GM12878 (cell line): ENCODE measurements at regions not wholly inside any gene's neighbourhood (a gene's known extent, or its start where the extent isn't known, plus 50 kb on each side); places are given as distances from the start of the nearest gene placed in this dataset.

ENCODE experiments used
- ATAC-seq: fragments of 200-7000 bp; cut with Tn5 transposase; 3 replicates; pipeline ENCODE4 v1.9.1; 2020; ENCODE audit warnings: mild to moderate bottlenecking, moderate library complexity
- BruUV-seq: library from RNA; stranded (reverse); fragments of 400-500 nt; replicated peaks from 2 replicates; lab custom pipeline; 2021; lab: Mats Ljungman, UMichigan
- CTCF ChIA-PET: fragments of 300-600 bp; sonication (Branson Sonifier 250); formaldehyde crosslinking; extraction: SDS; loops from one replicate; lab custom pipeline; 2021; ENCODE audit warnings: inconsistent platforms; lab: Yijun Ruan, JAX
- POLR2A ChIA-PET: fragments of 350-600 bp; formaldehyde crosslinking; extraction: SDS; loops from one replicate; lab custom pipeline; 2021; ENCODE audit warnings: inconsistent platforms; lab: Charles Lee
- RAD21 ChIA-PET: fragments of 300-600 bp; sonication (Branson Sonifier 250); formaldehyde crosslinking; loops from one replicate; lab custom pipeline; 2023; ENCODE audit warnings: antibody characterized with exemption; ENCODE audit not compliant: unreplicated experiment; lab: Charles Lee
- SMC1A ChIA-PET: fragments of 300-600 bp; sonication (Branson Sonifier 250); formaldehyde crosslinking; loops from one replicate; lab custom pipeline; 2023; ENCODE audit not compliant: unreplicated experiment, uncharacterized antibody; lab: Charles Lee
- DNase-seq: peaks from one replicate; pipeline ENCODE4 v3.0.0-alpha.2; 2011; ENCODE audit warnings: low read depth, low spot score
- FAIRE-seq: peaks from 3 replicates; lab custom pipeline; 2011; peaks lifted over from hg19 to GRCh38; lab: Jason Lieb, UNC
- H2AFZ ChIP-seq: 2 replicates; pipeline ENCODE4 v1.6.0; 2011; ENCODE audit warnings: low read depth, low read length, control low read depth; ENCODE audit not compliant: control insufficient read depth
- H3K27ac ChIP-seq: 2 replicates; pipeline ENCODE4 v1.5.1; 2011; ENCODE audit warnings: control low read depth; ENCODE audit not compliant: control insufficient read depth, insufficient read depth
- H3K27me3 ChIP-seq, 2 experiments: replicated peaks in 1 of 2; 2 replicates each; pipeline versions ENCODE4 v1.6.0 to v1.6.1; 2011; ENCODE audit warnings: low read length in 1 of 2; ENCODE audit not compliant: control insufficient read depth in 2 of 2, insufficient read depth in 2 of 2
- H3K36me3 ChIP-seq, 2 experiments: 2 replicates each; pipeline ENCODE4 v1.5.1; 2011; ENCODE audit warnings: low read length in 1 of 2; ENCODE audit not compliant: control insufficient read depth in 2 of 2, insufficient read depth in 2 of 2
- H3K4me1 ChIP-seq: 2 replicates; pipeline ENCODE4 v1.6.1; 2011; ENCODE audit warnings: mild to moderate bottlenecking, low read length, moderate library complexity, mixed read lengths; ENCODE audit not compliant: control insufficient read depth, insufficient read depth
- H3K4me2 ChIP-seq: 2 replicates; pipeline ENCODE4 v1.6.0; 2011; ENCODE audit warnings: control low read depth; ENCODE audit not compliant: control insufficient read depth, insufficient read depth
- H3K4me3 ChIP-seq: fragments of 200-600 bp; sonication (generic); 2 replicates; pipeline ENCODE4 v1.5.1; 2016
- H3K79me2 ChIP-seq: 2 replicates; pipeline ENCODE4 v1.6.0; 2011; ENCODE audit warnings: low read length; ENCODE audit not compliant: control insufficient read depth, insufficient read depth
- H3K9ac ChIP-seq: 2 replicates; pipeline ENCODE4 v1.8.0; 2011; ENCODE audit warnings: low read length, control low read depth, mixed read lengths; ENCODE audit not compliant: control insufficient read depth, insufficient read depth
- H3K9me3 ChIP-seq: replicated peaks from 3 replicates; pipeline ENCODE4 v1.5.1; 2011; ENCODE audit warnings: mild to moderate bottlenecking, low read length; ENCODE audit not compliant: control insufficient read depth, insufficient read depth
- H4K20me1 ChIP-seq: 2 replicates; pipeline ENCODE4 v1.6.0; 2011; ENCODE audit not compliant: control insufficient read depth, insufficient read depth
- GABPA ChIP-seq: IDR thresholded peaks from 2 replicates; pipeline ENCODE4 v1.6.1; 2014; ENCODE audit warnings: antibody characterized with exemption, low read depth, mild to moderate bottlenecking, inconsistent platforms
- HDAC6 ChIP-seq: fragments of 200-600 bp; sonication (generic); IDR thresholded peaks from one replicate; pipeline ENCODE4 v1.8.0; 2017; ENCODE audit warnings: antibody characterized with exemption; ENCODE audit not compliant: unreplicated experiment
- NFXL1 ChIP-seq: fragments of 450-650 bp; IDR thresholded peaks from 2 replicates; pipeline ENCODE4 v1.6.1; 2017; ENCODE audit warnings: antibody characterized with exemption, mild to moderate bottlenecking, borderline replicate concordance
- NFYB ChIP-seq: IDR thresholded peaks from 2 replicates; pipeline ENCODE4 v1.6.1; 2011; ENCODE audit warnings: low read depth, mild to moderate bottlenecking, low read length, improper control_type of control experiment, moderate library complexity; ENCODE audit not compliant: insufficient read depth
- NKRF ChIP-seq: fragments of 450-650 bp; conservative IDR thresholded peaks from 2 replicates; pipeline ENCODE4 v1.6.1; 2017; ENCODE audit warnings: mild to moderate bottlenecking, moderate library complexity
- NR2C1 ChIP-seq: fragments of 450-650 bp; IDR thresholded peaks from 2 replicates; pipeline ENCODE4 v1.6.1; 2017; ENCODE audit warnings: antibody characterized with exemption, mild to moderate bottlenecking, moderate library complexity
- PBX3 ChIP-seq: IDR thresholded peaks from 2 replicates; pipeline ENCODE4 v1.6.1; 2011; ENCODE audit warnings: mild to moderate bottlenecking, low read depth, low read length, moderate library complexity; ENCODE audit not compliant: insufficient replicate concordance
- PKNOX1 ChIP-seq: fragments of 450-650 bp; IDR thresholded peaks from 2 replicates; pipeline ENCODE4 v1.6.1; 2016; ENCODE audit warnings: mild to moderate bottlenecking
- POLR2A ChIP-seq: IDR thresholded peaks from 2 replicates; pipeline ENCODE4 v1.6.1; 2011; ENCODE audit warnings: low read depth, mild to moderate bottlenecking, low read length
- POU2F2 ChIP-seq: IDR thresholded peaks from 3 replicates; pipeline ENCODE4 v1.6.1; 2011; ENCODE audit warnings: low read depth, mild to moderate bottlenecking, low read length, borderline replicate concordance
- RUNX3 ChIP-seq: IDR thresholded peaks from 2 replicates; pipeline ENCODE4 v1.6.1; 2012; ENCODE audit warnings: low read length, inconsistent platforms
- SRF ChIP-seq, 2 experiments: IDR thresholded peaks; 2 replicates each; pipeline ENCODE4 v1.6.1; 2011; ENCODE audit warnings: low read depth in 2 of 2, low read length in 2 of 2, mild to moderate bottlenecking in 1 of 2, moderate library complexity in 1 of 2
- SUPT20H ChIP-seq: IDR thresholded peaks from 2 replicates; pipeline ENCODE4 v1.6.1; 2011; ENCODE audit warnings: low read depth, mild to moderate bottlenecking, low read length, moderate library complexity, borderline replicate concordance; ENCODE audit not compliant: control insufficient read depth
- USF2 ChIP-seq: IDR thresholded peaks from 2 replicates; pipeline ENCODE4 v1.6.1; 2011; ENCODE audit warnings: low read depth, low read length, improper control_type of control experiment, borderline replicate concordance
- ZBTB33 ChIP-seq: fragments of 450-650 bp; IDR thresholded peaks from 2 replicates; pipeline ENCODE4 v1.6.1; 2017; ENCODE audit warnings: mild to moderate bottlenecking
- WGBS: methylation state at CpG from one replicate; pipeline ENCODE4 v1.1.6; 2016; ENCODE audit warnings: low lambda C conversion rate; ENCODE audit not compliant: insufficient replicate concordance, insufficient coverage; ENCODE audit errors: missing lambda C conversion rate; 5-methylcytosine and 5-hydroxymethylcytosine counted together
- in situ Hi-C: fragments of 300-500 bp; cut with MboI; formaldehyde crosslinking; loops from 9 replicates; pipeline ENCODE4 v1.14.3; 2018; ENCODE audit warnings: mixed read lengths
- intact Hi-C: fragments of 100-400 bp; cut with micrococcal nuclease; formaldehyde crosslinking; loops from one replicate; pipeline ENCODE4 v1.14.2; 2022; ENCODE audit not compliant: unreplicated experiment

- no peak for TF ChIP-seq NFXL1
- TF ChIP-seq USF2: no peak
- TF ChIP-seq NFYB: no peak
- TF ChIP-seq PKNOX1: no peak
- no peak for TF ChIP-seq SUPT20H
These were observed 251.6 kb upstream of the DUSP10 start (continued) for GRCh38 chr1:221993444-221993948.

GRCh38 chr1:221992427-221992826 lies 250.5 kb upstream of the DUSP10 start:
- Histone ChIP-seq H4K20me1 (no peaks in the 10 kb centered on the region), H3K4me2 (no peak overlapping the region; the same call in 1 of the 2 replicates), H3K9me3 (peaks cover 12% of the 10 kb centered on the region; the same call in 2 of the 3 replicates), H3K4me3 (no peak overlapping the region), H3K36me3 (no peaks in the 10 kb centered on the region), H3K27me3 (no peaks in the 10 kb centered on the region), H3K9ac (no peak overlapping the region), H3K79me2 (no peaks in the 10 kb centered on the region), H3K4me1 (peaks cover 17% of the 10 kb centered on the region), H3K27ac (no peak overlapping the region), H2AFZ (no peak overlapping the region; the same call in 1 of the 2 replicates)
- intact Hi-C loops (loop anchor here (5.0 kb wide), 1 partner anchor 250 kb away; the partner anchor contains the start of gene DUSP10), in situ Hi-C loops (no loop called here)
- WGBS: 6% methylated on average over 2 of the region's 2 CpGs
- ATAC-seq (peak; percentile 80), FAIRE-seq (no peak), DNase-seq (peak; percentile 67)
- POLR2A ChIA-PET: interaction anchor here (0.9 to 2.4 kb wide), 5 partner anchors 31 to 249 kb away, joined by 3 to 6 read pairs (median 4); no protein-coding TSS in a partner anchor
- SMC1A ChIA-PET: interaction anchor here (0.9 to 4.4 kb wide), 31 partner anchors 9 to 449 kb away, joined by 3 to 18 read pairs (median 4); no protein-coding TSS in a partner anchor
- no TSS peak for BruUV-seq
- RAD21 ChIA-PET: interaction anchor here (0.8 to 3.2 kb wide), 18 partner anchors 9 to 249 kb away, joined by 3 to 16 read pairs (median 4); no protein-coding TSS in a partner anchor
- CTCF ChIA-PET: interaction anchor here (0.8 to 2.8 kb wide), 12 partner anchors 11 to 448 kb away, joined by 3 to 15 read pairs (median 4); no protein-coding TSS in a partner anchor
- TF ChIP-seq NKRF (no peak), HDAC6 (no peak), GABPA (no peak), PBX3 (no peak), POU2F2 (no peak), NR2C1 (no peak), ZBTB33 (no peak), SRF (IDR thresholded peaks at IDR 0.05; ENCODE audit: low read depth in 2 of 2, low read length in 2 of 2) (no peak), POLR2A (no peak), RUNX3 (peak; percentile 67)
